ENCODE measurements at regions not wholly inside any gene's neighbourhood (a gene's known extent, or its start where the extent isn't known, plus 50 kb on each side); places are given as distances from the start of the nearest gene placed in this dataset.

DNA sequence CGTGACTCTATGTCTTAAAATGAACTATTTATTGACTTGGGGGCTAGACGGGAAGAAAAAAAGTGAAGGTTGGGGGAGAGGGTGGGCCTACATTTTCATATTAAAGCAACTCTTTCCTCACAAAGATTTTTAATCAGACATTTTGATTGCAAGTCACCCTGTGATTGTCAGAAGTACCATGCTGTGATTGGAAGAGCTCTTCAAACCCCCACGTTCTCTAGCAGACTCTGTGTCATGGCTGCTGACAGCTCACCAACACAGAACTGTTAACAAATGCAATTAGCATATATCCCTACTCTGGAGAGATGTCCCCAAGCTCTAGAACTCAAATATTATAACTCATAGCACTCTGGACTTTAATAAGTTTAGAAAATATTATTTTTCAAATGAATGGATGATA is 428.4 kb upstream of the DCC start:
- H3K27me3 ChIP-seq: no peaks in the 10 kb centered on the region
- no peaks in the 10 kb centered on the region for H3K9me3 ChIP-seq
- H3K4me3 ChIP-seq: no peak overlapping the region
- intact Hi-C loops (cut with DNase I; ENCODE audit: low total_unique reads): no loop called here
- no peak for TF ChIP-seq POLR2A (IDR thresholded peaks at IDR 0.05)
- TF ChIP-seq, protein P1, sequence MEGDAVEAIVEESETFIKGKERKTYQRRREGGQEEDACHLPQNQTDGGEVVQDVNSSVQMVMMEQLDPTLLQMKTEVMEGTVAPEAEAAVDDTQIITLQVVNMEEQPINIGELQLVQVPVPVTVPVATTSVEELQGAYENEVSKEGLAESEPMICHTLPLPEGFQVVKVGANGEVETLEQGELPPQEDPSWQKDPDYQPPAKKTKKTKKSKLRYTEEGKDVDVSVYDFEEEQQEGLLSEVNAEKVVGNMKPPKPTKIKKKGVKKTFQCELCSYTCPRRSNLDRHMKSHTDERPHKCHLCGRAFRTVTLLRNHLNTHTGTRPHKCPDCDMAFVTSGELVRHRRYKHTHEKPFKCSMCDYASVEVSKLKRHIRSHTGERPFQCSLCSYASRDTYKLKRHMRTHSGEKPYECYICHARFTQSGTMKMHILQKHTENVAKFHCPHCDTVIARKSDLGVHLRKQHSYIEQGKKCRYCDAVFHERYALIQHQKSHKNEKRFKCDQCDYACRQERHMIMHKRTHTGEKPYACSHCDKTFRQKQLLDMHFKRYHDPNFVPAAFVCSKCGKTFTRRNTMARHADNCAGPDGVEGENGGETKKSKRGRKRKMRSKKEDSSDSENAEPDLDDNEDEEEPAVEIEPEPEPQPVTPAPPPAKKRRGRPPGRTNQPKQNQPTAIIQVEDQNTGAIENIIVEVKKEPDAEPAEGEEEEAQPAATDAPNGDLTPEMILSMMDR (IDR thresholded peaks at IDR 0.05): no peak
- H3K27ac ChIP-seq: no peak overlapping the region
- H3K36me3 ChIP-seq: no peaks in the 10 kb centered on the region
- no peak for DNase-seq
- H3K4me1 ChIP-seq: no peaks in the 10 kb centered on the region

DNA sequence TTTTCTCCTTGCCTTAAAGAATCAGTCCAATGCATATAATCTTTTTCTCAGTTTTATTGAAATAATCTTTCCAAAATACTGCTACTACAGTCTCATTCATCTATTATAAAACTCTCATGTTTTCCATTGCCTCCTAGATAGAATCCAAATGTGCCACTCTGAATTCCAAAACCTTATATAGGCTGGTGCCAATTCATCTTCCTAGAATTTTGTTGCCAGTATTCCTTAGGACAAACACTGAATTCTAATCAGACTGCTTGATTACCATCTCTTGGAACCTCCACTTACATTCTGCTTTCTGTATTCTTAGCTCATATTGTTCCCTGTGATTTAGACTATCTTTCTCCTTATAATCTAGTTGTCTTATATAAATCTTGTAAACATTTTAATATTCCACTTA is 427.6 kb upstream of the DCC start:
- H3K27ac ChIP-seq: no peak overlapping the region
- no peaks in the 10 kb centered on the region for H3K9me3 ChIP-seq
- no peak for TF ChIP-seq POLR2A (IDR thresholded peaks at IDR 0.05)
- TF ChIP-seq, protein P1 (IDR thresholded peaks at IDR 0.05): no peak
- no peak for DNase-seq
- H3K4me1 ChIP-seq: no peaks in the 10 kb centered on the region
- intact Hi-C loops (cut with DNase I; ENCODE audit: low total_unique reads): no loop called here
- H3K36me3 ChIP-seq: no peaks in the 10 kb centered on the region
- no peak overlapping the region for H3K4me3 ChIP-seq
- no peaks in the 10 kb centered on the region for H3K27me3 ChIP-seq

DNA sequence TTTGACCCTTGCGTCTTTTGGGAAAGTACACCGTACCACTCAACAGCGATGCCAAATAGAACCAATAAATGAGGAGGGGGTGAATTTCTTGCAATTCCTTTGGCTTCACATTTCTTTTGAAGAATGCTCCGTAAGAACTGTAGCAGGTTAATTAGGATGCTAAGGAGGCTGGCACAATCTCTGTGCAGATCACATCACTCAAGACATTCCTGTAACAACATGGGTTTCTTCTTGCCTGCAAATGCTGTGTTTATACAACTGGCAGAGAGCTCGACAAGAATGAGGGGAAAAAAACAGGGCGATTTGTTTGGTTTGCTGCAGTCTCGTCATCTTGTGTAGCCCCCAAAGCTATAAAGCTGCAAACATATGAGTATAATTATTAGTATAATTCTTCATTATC is 424.8 kb upstream of the DCC start:
- Histone ChIP-seq H3K27ac (no peak overlapping the region), H3K27me3 (no peaks in the 10 kb centered on the region), H3K9me3 (no peaks in the 10 kb centered on the region), H3K4me1 (no peaks in the 10 kb centered on the region), H3K4me3 (no peak overlapping the region), H3K36me3 (no peaks in the 10 kb centered on the region)
- DNase-seq: no peak
- intact Hi-C loops (cut with DNase I; ENCODE audit: low total_unique reads): no loop called here
- TF ChIP-seq POLR2A (IDR thresholded peaks at IDR 0.05): no peak
- TF ChIP-seq, protein P1 (IDR thresholded peaks at IDR 0.05): no peak

DNA sequence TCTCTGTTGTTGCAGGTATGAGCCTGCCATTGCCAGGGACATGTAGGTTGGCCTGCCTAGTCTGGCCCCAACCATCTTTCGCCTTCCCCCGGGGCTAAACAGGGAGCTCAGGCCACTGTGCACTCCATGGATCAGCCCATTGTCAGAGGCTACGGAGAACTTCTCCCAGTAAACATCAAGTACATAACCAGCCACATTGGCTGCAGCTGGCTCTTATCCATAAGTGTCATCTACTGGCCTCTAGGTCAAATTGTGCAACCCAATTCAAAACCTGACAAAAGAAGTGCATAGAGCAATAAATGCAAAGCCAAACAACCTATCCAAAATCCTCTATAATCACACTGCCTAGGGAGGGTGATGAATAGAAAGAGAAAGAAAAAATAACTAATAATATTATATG is 418.1 kb upstream of the DCC start:
- Histone ChIP-seq H3K4me3 (no peak overlapping the region), H3K36me3 (no peaks in the 10 kb centered on the region), H3K4me1 (no peaks in the 10 kb centered on the region), H3K27me3 (no peaks in the 10 kb centered on the region), H3K9me3 (no peaks in the 10 kb centered on the region), H3K27ac (no peak overlapping the region)
- TF ChIP-seq, protein P1 (IDR thresholded peaks at IDR 0.05): no peak
- TF ChIP-seq POLR2A (IDR thresholded peaks at IDR 0.05): no peak
- intact Hi-C loops (cut with DNase I; ENCODE audit: low total_unique reads): no loop called here
- no peak for DNase-seq

DNA sequence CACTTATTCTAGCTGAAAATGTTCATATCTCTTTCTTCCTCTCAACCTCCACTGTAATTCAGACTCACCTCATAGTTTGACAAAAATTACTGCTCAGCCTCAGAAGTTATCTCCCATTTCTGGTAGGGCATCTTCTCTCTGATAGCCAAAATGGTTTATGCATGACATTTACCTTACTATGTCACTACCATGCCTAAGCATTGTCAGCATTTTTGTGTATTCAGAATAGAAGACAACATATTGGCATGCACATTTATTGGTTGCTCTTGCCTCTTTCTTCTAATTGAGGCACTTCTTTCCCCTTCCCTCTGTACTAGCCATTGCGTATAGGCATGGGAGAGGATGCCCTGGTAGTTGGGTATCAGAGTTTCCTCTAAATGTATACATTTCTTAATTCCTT is 406.1 kb upstream of the DCC start:
- H3K27ac ChIP-seq: no peak overlapping the region
- H3K4me1 ChIP-seq: no peaks in the 10 kb centered on the region
- TF ChIP-seq, protein P1 (IDR thresholded peaks at IDR 0.05): no peak
- no peak for TF ChIP-seq POLR2A (IDR thresholded peaks at IDR 0.05)
- DNase-seq: no peak
- H3K9me3 ChIP-seq: no peaks in the 10 kb centered on the region
- intact Hi-C loops (cut with DNase I; ENCODE audit: low total_unique reads): no loop called here
- no peaks in the 10 kb centered on the region for H3K27me3 ChIP-seq
- no peak overlapping the region for H3K4me3 ChIP-seq
- H3K36me3 ChIP-seq: no peaks in the 10 kb centered on the region

Measured in uterus (tissue), 3 donors.